ENCODE measurements at regions not wholly inside any gene's neighbourhood (a gene's known extent, or its start where the extent isn't known, plus 50 kb on each side); places are given as distances from the start of the nearest gene placed in this dataset.

DNA sequence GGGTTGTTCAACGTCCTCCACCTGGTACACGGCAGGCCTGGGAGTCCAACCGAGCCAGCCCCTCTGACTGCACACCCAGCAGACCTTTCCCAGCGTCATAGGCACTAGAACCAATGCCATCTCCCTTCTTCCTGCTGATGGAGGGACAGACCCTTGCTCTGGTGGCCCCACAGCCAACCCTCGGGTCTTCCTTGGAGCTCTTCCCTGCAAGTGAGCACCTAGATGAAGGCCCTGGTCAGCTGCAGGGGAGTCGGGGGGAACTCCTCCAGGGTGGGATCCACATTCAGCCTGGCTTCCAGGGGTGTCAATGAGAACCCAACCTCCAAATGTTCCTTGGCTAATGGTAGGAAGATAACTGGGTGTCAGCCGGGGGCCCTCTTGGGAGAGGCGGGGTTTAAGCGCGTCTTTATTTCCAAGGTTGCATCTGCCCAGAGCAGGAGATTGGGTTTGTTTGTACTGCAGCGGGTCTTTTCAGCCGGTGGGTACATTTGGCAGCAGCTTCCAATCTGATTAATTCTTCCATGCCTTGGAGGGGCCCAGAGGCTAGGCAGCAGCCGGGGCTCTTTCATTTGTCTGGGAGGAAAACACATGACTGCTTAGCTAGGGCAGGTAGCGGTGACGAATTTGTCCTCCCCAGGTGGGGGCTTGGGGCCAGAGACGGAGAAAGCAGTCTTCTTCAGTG is 56.0 kb upstream of the SHISAL1 start (continued):
- no peak for TF ChIP-seq E4F1 (IDR thresholded peaks at IDR 0.05; ENCODE audit: borderline replicate concordance, partially characterized antibody)
- no peak for TF ChIP-seq STAT3 (IDR thresholded peaks at IDR 0.05; ENCODE audit: low read depth, low read length)
- TF ChIP-seq, protein P1, sequence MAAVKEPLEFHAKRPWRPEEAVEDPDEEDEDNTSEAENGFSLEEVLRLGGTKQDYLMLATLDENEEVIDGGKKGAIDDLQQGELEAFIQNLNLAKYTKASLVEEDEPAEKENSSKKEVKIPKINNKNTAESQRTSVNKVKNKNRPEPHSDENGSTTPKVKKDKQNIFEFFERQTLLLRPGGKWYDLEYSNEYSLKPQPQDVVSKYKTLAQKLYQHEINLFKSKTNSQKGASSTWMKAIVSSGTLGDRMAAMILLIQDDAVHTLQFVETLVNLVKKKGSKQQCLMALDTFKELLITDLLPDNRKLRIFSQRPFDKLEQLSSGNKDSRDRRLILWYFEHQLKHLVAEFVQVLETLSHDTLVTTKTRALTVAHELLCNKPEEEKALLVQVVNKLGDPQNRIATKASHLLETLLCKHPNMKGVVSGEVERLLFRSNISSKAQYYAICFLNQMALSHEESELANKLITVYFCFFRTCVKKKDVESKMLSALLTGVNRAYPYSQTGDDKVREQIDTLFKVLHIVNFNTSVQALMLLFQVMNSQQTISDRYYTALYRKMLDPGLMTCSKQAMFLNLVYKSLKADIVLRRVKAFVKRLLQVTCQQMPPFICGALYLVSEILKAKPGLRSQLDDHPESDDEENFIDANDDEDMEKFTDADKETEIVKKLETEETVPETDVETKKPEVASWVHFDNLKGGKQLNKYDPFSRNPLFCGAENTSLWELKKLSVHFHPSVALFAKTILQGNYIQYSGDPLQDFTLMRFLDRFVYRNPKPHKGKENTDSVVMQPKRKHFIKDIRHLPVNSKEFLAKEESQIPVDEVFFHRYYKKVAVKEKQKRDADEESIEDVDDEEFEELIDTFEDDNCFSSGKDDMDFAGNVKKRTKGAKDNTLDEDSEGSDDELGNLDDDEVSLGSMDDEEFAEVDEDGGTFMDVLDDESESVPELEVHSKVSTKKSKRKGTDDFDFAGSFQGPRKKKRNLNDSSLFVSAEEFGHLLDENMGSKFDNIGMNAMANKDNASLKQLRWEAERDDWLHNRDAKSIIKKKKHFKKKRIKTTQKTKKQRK (IDR thresholded peaks at IDR 0.05; ENCODE audit: low read depth, low read length), result no peak
- TF ChIP-seq, protein P2, sequence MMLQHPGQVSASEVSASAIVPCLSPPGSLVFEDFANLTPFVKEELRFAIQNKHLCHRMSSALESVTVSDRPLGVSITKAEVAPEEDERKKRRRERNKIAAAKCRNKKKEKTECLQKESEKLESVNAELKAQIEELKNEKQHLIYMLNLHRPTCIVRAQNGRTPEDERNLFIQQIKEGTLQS (IDR thresholded peaks at IDR 0.05; ENCODE audit: borderline replicate concordance, extremely low read depth, low read depth, low read length), result no peak
- TF ChIP-seq BCL11A (IDR thresholded peaks at IDR 0.05; ENCODE audit: low read depth, low read length), result no peak
- no peak for TF ChIP-seq TCF7 (IDR thresholded peaks at IDR 0.05; ENCODE audit: borderline replicate concordance)
- TF ChIP-seq SREBF2 (IDR thresholded peaks at IDR 0.05; ENCODE audit: low read length), result no peak
- TF ChIP-seq CREB1 (IDR thresholded peaks at IDR 0.05; ENCODE audit: low read depth), result no peak
- TF ChIP-seq SMC3 (IDR thresholded peaks at IDR 0.05; ENCODE audit: borderline replicate concordance, low read length), result no peak

Data from GM12878 (cell line).